Amniotic epithelial cell (primary cell): ENCODE measurements at regions not wholly inside any gene's neighbourhood (a gene's known extent, or its start where the extent isn't known, plus 50 kb on each side); places are given as distances from the start of the nearest gene placed in this dataset.
A peak's percentile ranks its signal among the peaks of the same experiment; 100 is the strongest.

ENCODE experiments used
- DNase-seq: peaks from one replicate; pipeline ENCODE4 v3.0.0-alpha.2; 2010; ENCODE audit warnings: low read depth

GRCh38 chr1:183711741-183712361 lies 58.7 kb upstream of the APOBEC4 start:
- DNase-seq: peak; percentile 75

GRCh38 chr1:183711165-183711682 lies 58.1 kb upstream of the APOBEC4 start:
- no peak for DNase-seq

GRCh38 chr1:183710734-183711133 lies 57.6 kb upstream of the APOBEC4 start:
- DNase-seq: no peak

- DNase-seq: no peak
Observed at GRCh38 chr1:183710333-183710732, 57.2 kb upstream of the APOBEC4 start.

GRCh38 chr1:183704131-183704530 lies 51.0 kb upstream of the APOBEC4 start:
- DNase-seq: no peak
